GM18873 (cell line): ENCODE measurements at regions not wholly inside any gene's neighbourhood (a gene's known extent, or its start where the extent isn't known, plus 50 kb on each side); places are given as distances from the start of the nearest gene placed in this dataset.
"Not testable (repeated sequence)": the region's sequence is repeated elsewhere in the genome, so short reads cannot be mapped to it uniquely, and the experiment has no call there.

Source experiments
- ATAC-seq: cut with Tn5 transposase; IDR thresholded peaks from one replicate; pipeline ENCODE4 v1.9.1; 2021; ENCODE audit warnings: mild to moderate bottlenecking, moderate library complexity, moderate number of reproducible peaks; ENCODE audit not compliant: unreplicated experiment, low FRiP score

- ATAC-seq = no peak
Measured at GRCh38 chr6:92341201-92341600, 1078.2 kb downstream of the EPHA7 start.

- no peak for ATAC-seq
Measured at GRCh38 chr6:92339936-92340640, 1079.3 kb downstream of the EPHA7 start.

GRCh38 chr6:92337571-92337970 is 1081.8 kb downstream of the EPHA7 start:
- ATAC-seq = no peak

GRCh38 chr6:92329208-92329847 is 1090.0 kb downstream of the EPHA7 start:
- ATAC-seq = no peak

- no peak for ATAC-seq
Measured at GRCh38 chr6:92315312-92315711, 1104.0 kb downstream of the EPHA7 start.

- ATAC-seq = no peak
Measured at GRCh38 chr6:92297101-92297500, 1122.3 kb downstream of the EPHA7 start.

- no peak for ATAC-seq
Measured at GRCh38 chr6:92292067-92292466, 1127.3 kb downstream of the EPHA7 start.

GRCh38 chr6:92289831-92290230 is 1129.5 kb downstream of the EPHA7 start:
- ATAC-seq = no peak

GRCh38 chr6:92281571-92282076 is 1137.7 kb downstream of the EPHA7 start:
- no peak for ATAC-seq

GRCh38 chr6:92275150-92275549 is 1144.2 kb downstream of the EPHA7 start:
- ATAC-seq = no peak

GRCh38 chr6:92274588-92274987 is 1144.8 kb downstream of the EPHA7 start:
- ATAC-seq = no peak

- ATAC-seq = no peak
Measured at GRCh38 chr6:92273694-92274093, 1145.7 kb downstream of the EPHA7 start.

- no peak for ATAC-seq
Measured at GRCh38 chr6:92271091-92271490, 1148.3 kb downstream of the EPHA7 start.

- ATAC-seq = no peak
Measured at GRCh38 chr6:92270365-92270764, 1149.0 kb downstream of the EPHA7 start.

- no peak for ATAC-seq
Measured at GRCh38 chr6:92267335-92267734, 1152.0 kb downstream of the EPHA7 start.

- no peak for ATAC-seq
Measured at GRCh38 chr6:92263864-92264263, 1155.5 kb downstream of the EPHA7 start.

GRCh38 chr6:92259171-92259570 is 1160.2 kb downstream of the EPHA7 start:
- ATAC-seq = no peak

- no peak for ATAC-seq
Measured at GRCh38 chr6:92243315-92243714, 1176.0 kb downstream of the EPHA7 start.

GRCh38 chr6:92231171-92231701 is 1188.1 kb downstream of the EPHA7 start:
- ATAC-seq = no peak

GRCh38 chr6:92219987-92220386 is 1199.4 kb downstream of the EPHA7 start:
- ATAC-seq = not testable (repeated sequence)

GRCh38 chr6:92216717-92217116 is 1202.6 kb downstream of the EPHA7 start:
- no peak for ATAC-seq

GRCh38 chr6:92201618-92202017 is 1217.7 kb downstream of the EPHA7 start:
- ATAC-seq = no peak
